H7 (cell line): ENCODE measurements at regions not wholly inside any gene's neighbourhood (a gene's known extent, or its start where the extent isn't known, plus 50 kb on each side); places are given as distances from the start of the nearest gene placed in this dataset.

Source experiments
- DNase-seq: peaks from one replicate; pipeline ENCODE4 v3.0.0; 2012
- H3K27me3 ChIP-seq: 2 replicates; pipeline ENCODE4 v1.6.0; 2011; ENCODE audit warnings: mild to moderate bottlenecking, low read length; ENCODE audit not compliant: control insufficient read depth, insufficient read depth
- H3K36me3 ChIP-seq: replicated peaks from 2 replicates; pipeline ENCODE4 v1.5.1; 2011; ENCODE audit warnings: low read length; ENCODE audit not compliant: control insufficient read depth, insufficient read depth
- H3K4me3 ChIP-seq: 2 replicates; pipeline ENCODE4 v1.5.1; 2011; ENCODE audit warnings: low read depth, mild to moderate bottlenecking, control low read depth, low read length, moderate library complexity; ENCODE audit not compliant: insufficient read depth

DNA sequence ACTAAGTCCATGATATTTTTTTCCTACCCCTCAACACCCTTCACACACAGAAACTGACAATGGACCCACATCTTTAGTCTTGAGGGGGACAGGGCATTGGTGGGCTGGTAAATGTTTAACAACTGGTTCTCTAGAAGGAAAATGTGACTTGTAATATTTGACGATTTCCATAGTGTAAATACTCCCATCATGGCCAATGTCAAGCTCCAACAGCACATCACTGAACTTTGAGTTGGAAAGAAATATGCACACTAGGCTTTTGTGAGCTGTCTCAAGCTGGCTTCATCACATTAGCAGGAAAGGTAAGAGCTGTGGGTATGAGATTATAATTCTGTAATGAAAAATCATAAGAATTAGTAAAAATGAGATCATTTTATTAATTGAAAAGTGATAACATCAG lies 189.9 kb upstream of the PRLR start:
- Histone ChIP-seq H3K4me3 (no peak overlapping the region), H3K36me3 (no peaks in the 10 kb centered on the region)
- DNase-seq: no peak

GRCh38 chr5:35417040-35417439 lies 186.8 kb upstream of the PRLR start:
- no peak for DNase-seq
- no peak overlapping the region for H3K4me3 ChIP-seq
- no peaks in the 10 kb centered on the region for H3K36me3 ChIP-seq

More for the DNA sequence above, 189.9 kb upstream of the PRLR start:
- H3K27me3 ChIP-seq: no peaks in the 10 kb centered on the region

DNA sequence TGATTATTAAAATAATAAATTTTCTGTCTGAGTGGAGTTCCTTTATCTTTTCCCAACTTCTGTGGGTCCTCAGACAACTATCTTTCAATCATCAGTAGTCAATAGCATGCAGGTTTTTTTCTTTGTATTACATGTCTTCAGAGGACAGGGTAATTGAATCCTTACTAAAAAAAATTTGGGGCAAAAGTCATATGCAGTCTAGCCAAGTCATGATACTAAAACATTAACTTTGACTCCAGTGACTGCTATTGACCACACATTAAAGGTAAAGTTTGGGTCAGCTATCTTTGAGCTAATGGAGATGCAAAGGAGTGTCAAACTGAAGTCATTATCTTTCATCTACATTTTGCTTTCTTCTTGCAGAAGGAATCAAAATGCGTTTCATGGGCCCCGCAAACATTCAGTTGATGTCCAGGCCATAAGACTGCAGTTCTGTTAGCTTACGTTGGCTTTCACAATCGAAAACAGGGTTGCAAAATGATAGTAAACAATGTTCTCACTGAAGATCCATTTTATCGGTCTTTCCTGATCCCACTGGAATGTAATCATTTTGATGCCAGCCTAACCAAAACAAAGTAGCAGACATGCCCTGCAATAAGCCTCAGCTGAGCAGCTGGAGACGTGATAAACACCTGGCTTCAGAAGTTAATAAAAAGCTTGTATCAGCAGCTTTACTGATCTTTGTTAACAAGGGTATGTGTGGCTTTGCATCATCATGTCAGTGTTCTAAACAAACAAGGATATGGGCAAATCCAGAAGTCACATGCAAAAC lies 186.1 kb upstream of the PRLR start:
- Histone ChIP-seq H3K36me3 (no peaks in the 10 kb centered on the region), H3K27me3 (no peaks in the 10 kb centered on the region), H3K4me3 (no peak overlapping the region)
- no peak for DNase-seq

More at GRCh38 chr5:35417040-35417439, 186.8 kb upstream of the PRLR start:
- H3K27me3 ChIP-seq: no peaks in the 10 kb centered on the region

DNA sequence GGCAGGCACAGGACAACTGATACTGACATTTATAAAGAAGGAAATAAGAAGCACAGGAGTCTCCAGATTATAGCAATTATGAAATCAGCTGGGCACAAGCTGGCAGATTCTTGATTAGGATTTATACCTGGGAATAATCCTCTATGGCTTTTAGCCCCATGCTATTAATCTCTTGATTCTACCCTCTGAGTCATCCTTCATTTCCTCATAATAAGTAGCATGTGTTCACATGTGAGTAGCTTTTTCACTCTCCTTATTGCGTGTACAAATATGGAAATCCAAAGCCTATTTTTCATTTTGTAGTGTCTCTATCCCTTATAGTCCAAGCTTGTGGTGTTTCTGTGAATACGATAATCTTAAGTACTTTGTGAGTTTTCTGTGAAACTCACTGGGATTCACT lies 185.0 kb upstream of the PRLR start:
- no peaks in the 10 kb centered on the region for H3K27me3 ChIP-seq
- no peak overlapping the region for H3K4me3 ChIP-seq
- H3K36me3 ChIP-seq: no peaks in the 10 kb centered on the region
- no peak for DNase-seq

DNA sequence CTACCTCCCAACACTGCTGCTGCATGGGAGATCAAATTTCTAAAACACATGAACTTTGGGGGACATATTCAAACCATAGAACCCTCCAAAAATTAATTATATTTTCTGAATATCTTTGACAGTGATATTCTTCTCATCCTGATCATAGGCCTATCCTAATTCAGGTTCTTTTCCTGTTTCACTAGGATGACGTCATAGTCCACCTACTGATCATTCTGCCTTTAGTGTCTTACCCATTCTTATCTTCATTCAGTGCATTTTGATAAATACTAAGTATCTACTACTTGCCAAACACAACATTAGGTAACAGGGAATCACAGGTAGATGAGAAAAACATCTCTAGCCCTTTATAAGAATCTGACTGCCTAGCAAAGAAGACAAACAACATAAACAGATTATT lies 179.1 kb upstream of the PRLR start:
- no peak for DNase-seq
- H3K36me3 ChIP-seq: no peaks in the 10 kb centered on the region; the same call in 1 of the 2 replicates
- H3K4me3 ChIP-seq: no peak overlapping the region
- H3K27me3 ChIP-seq: no peaks in the 10 kb centered on the region

DNA sequence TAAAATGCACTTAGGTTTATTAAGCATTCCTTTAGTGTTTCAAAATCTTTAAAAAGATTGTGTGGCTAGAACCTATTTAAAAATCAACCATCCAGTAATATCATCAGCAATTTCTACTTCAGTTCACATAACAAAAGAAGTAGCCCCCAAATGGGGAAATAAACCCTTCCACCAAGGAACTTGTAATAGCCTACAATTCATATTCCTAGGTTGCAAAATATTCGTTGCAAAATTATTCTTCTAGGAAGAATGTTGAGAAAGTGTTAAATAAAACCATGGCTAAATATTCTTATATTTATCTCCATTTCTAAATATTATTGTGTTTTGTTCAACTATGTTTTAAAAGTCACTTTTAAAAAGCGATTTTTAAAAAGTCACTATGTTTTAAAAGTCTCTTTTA lies 177.9 kb upstream of the PRLR start:
- Histone ChIP-seq H3K4me3 (no peak overlapping the region), H3K36me3 (no peaks in the 10 kb centered on the region; the same call in 1 of the 2 replicates), H3K27me3 (no peaks in the 10 kb centered on the region)
- DNase-seq: no peak

- no peak for DNase-seq
- Histone ChIP-seq H3K27me3 (no peaks in the 10 kb centered on the region), H3K36me3 (no peaks in the 10 kb centered on the region; the same call in 1 of the 2 replicates), H3K4me3 (no peak overlapping the region)
These were observed 177.4 kb upstream of the PRLR start for GRCh38 chr5:35407697-35408096.

GRCh38 chr5:35405938-35406337 lies 175.7 kb upstream of the PRLR start:
- Histone ChIP-seq H3K27me3 (no peaks in the 10 kb centered on the region), H3K4me3 (no peak overlapping the region), H3K36me3 (no peaks in the 10 kb centered on the region; the same call in 1 of the 2 replicates)
- DNase-seq: no peak

- Histone ChIP-seq H3K4me3 (no peak overlapping the region), H3K27me3 (no peaks in the 10 kb centered on the region), H3K36me3 (no peaks in the 10 kb centered on the region; the same call in 1 of the 2 replicates)
- peak; percentile 11 for DNase-seq
These were observed 174.4 kb upstream of the PRLR start for GRCh38 chr5:35404701-35405100.

DNA sequence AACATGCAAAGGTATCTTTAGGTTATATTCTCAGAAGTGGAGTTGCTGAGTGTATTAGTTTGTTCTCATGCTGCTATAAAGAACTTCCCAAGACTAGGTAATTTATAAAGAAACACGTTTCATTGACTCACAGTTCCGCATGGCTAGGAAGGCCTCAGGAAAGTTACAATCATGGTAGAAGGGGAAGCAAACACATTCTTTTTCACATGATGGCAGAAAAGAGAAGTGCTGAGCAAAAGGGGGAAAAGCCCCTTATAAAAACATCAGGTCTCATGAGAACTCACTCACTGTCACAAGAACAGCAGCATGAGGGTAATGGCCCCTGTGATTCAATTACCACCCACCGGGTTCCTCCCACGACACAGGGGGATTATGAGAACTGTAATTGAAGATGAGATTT lies 163.6 kb upstream of the PRLR start:
- Histone ChIP-seq H3K4me3 (no peak overlapping the region), H3K36me3 (no peaks in the 10 kb centered on the region), H3K27me3 (no peaks in the 10 kb centered on the region)
- DNase-seq: no peak

GRCh38 chr5:35384658-35385057 lies 154.4 kb upstream of the PRLR start:
- Histone ChIP-seq H3K4me3 (no peak overlapping the region), H3K36me3 (no peaks in the 10 kb centered on the region), H3K27me3 (no peaks in the 10 kb centered on the region)
- DNase-seq: no peak

- H3K36me3 ChIP-seq: no peaks in the 10 kb centered on the region
- H3K4me3 ChIP-seq: no peak overlapping the region
- DNase-seq: no peak
- no peaks in the 10 kb centered on the region for H3K27me3 ChIP-seq
These were observed 152.8 kb upstream of the PRLR start for GRCh38 chr5:35383041-35383440.

DNA sequence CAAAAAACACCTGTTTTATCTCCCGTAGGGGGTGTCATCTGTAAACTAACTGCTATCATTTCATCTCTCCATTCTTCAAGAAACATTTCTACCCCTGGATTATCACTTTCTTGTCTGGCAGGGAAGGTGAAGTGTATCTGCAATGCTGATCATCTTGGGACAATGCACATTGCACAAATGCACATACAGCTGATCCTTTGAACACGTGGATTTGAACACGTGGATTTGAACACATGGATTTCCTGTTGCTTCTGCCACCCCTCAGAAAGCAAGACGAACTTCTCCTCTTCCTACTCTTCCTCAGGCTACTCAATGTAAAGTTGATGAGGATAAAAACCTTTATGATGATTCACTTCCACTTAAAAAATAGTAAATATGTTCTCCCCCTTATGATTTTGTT lies 147.4 kb upstream of the PRLR start:
- DNase-seq: no peak
- no peaks in the 10 kb centered on the region for H3K36me3 ChIP-seq
- no peak overlapping the region for H3K4me3 ChIP-seq
- no peaks in the 10 kb centered on the region for H3K27me3 ChIP-seq

DNA sequence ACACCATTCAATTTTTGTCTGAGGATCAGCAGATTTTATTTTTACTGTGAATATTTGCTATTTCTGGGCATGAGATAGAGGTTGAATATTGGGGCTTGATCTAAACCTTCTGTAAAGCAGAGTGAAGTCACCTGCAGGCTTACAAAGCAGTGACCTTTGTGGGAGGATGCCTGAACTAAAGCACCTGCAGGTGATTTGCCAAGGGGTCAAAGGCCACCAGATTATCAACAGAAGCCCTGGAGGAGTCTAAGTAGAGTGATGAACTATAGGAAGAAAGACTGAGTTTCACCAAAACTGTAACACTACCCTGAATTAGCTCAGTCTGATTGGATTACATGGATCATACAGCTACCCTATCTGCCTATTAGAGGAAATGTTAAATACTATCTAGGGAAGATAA lies 144.3 kb upstream of the PRLR start:
- no peak overlapping the region for H3K4me3 ChIP-seq
- no peaks in the 10 kb centered on the region for H3K27me3 ChIP-seq
- H3K36me3 ChIP-seq: no peaks in the 10 kb centered on the region
- no peak for DNase-seq

DNA sequence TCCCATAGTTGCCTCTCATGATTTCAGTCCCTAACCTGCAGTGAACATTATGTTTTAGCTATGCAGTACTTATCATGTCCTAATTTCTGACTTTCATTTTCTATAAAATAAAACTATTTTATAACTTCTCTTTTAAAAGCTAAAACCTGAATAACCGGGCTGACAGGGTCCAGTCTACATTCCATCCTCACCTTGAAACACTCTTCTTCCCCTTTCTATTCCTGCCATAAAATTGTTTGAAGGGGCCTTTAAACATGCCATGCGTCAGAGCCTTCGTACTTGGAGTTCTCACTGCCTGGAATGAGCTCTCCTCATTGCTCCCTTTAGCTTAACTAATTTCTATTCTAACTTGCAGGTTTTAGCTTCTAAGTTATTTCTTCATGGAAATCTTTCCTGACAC lies 143.0 kb upstream of the PRLR start:
- no peak for DNase-seq
- Histone ChIP-seq H3K27me3 (no peaks in the 10 kb centered on the region), H3K36me3 (no peaks in the 10 kb centered on the region), H3K4me3 (no peak overlapping the region)

GRCh38 chr5:35372482-35372881 lies 142.2 kb upstream of the PRLR start:
- H3K27me3 ChIP-seq: no peaks in the 10 kb centered on the region
- no peak for DNase-seq
- no peaks in the 10 kb centered on the region for H3K36me3 ChIP-seq
- no peak overlapping the region for H3K4me3 ChIP-seq
